IMR-90 (cell line): ENCODE measurements at regions not wholly inside any gene's neighbourhood (a gene's known extent, or its start where the extent isn't known, plus 50 kb on each side); places are given as distances from the start of the nearest gene placed in this dataset.

Experiments
- ATAC-seq: fragments of 200-7000 bp; cut with Tn5 transposase; 2 replicates; pipeline ENCODE4 v1.9.1; 2020; ENCODE audit warnings: low read depth, mild to moderate bottlenecking, moderate library complexity
- BruUV-seq: library from RNA; stranded (reverse); fragments of 400-500 nt; replicated peaks from 2 replicates; lab custom pipeline; 2021; lab: Mats Ljungman, UMichigan
- CTCF ChIA-PET: fragments of 300-600 bp; formaldehyde crosslinking; extraction: SDS; loops from one replicate; lab custom pipeline; 2021; ENCODE audit warnings: antibody characterized with exemption; lab: Yijun Ruan, JAX
- POLR2A ChIA-PET: fragments of 300-600 bp; sonication (Branson Sonifier 250); formaldehyde crosslinking; loops from one replicate; lab custom pipeline; 2022; ENCODE audit warnings: antibody characterized with exemption; ENCODE audit not compliant: unreplicated experiment; lab: Charles Lee
- DNase-seq: peaks from one replicate; pipeline ENCODE4 v3.0.0; 2013
- H2AFZ ChIP-seq: replicated peaks from 2 replicates; pipeline ENCODE3; 2013; ENCODE audit warnings: low read length, mild to moderate bottlenecking; ENCODE audit not compliant: poor library complexity
- H2AK5ac ChIP-seq: 2 replicates; pipeline ENCODE4 v1.6.1; 2013; ENCODE audit warnings: low read depth, low read length, inconsistent platforms
- H2AK9ac ChIP-seq: replicated peaks from 2 replicates; pipeline ENCODE3; 2013; ENCODE audit warnings: mild to moderate bottlenecking, low read depth, low read length, moderate library complexity; ENCODE audit not compliant: poor library complexity
- H2BK120ac ChIP-seq: 2 replicates; pipeline ENCODE4 v1.6.1; 2013; ENCODE audit warnings: low read depth, low read length, inconsistent platforms
- H2BK15ac ChIP-seq: 3 replicates; pipeline ENCODE4 v1.6.1; 2013; ENCODE audit warnings: low read depth, low read length, inconsistent platforms
- H2BK20ac ChIP-seq: 2 replicates; pipeline ENCODE4 v1.6.1; 2013; ENCODE audit warnings: low read depth, mild to moderate bottlenecking, inconsistent platforms, low read length, moderate library complexity
- H2BK5ac ChIP-seq: 2 replicates; pipeline ENCODE4 v1.6.1; 2013; ENCODE audit warnings: mild to moderate bottlenecking, low read depth, low read length, inconsistent platforms; ENCODE audit not compliant: poor library complexity, severe bottlenecking
- H3K14ac ChIP-seq: replicated peaks from 2 replicates; pipeline ENCODE4 v1.6.1; 2013; ENCODE audit warnings: low read depth, low read length, inconsistent platforms
- H3K18ac ChIP-seq: 2 replicates; pipeline ENCODE4 v1.6.1; 2013; ENCODE audit warnings: low read depth, low read length, control low read depth
- H3K23ac ChIP-seq: 2 replicates; pipeline ENCODE4 v1.6.1; 2013; ENCODE audit warnings: low read depth, low read length, inconsistent platforms
- H3K27ac ChIP-seq: 2 replicates; pipeline ENCODE4 v1.5.1; 2013; ENCODE audit warnings: mild to moderate bottlenecking, control low read depth, low read length; ENCODE audit not compliant: insufficient read depth
- H3K27me3 ChIP-seq: 2 replicates; pipeline ENCODE4 v1.6.1; 2013; ENCODE audit warnings: low read length; ENCODE audit not compliant: control insufficient read depth, insufficient read depth
- H3K36me3 ChIP-seq: 2 replicates; pipeline ENCODE4 v1.6.1; 2013; ENCODE audit warnings: low read length, mixed read lengths; ENCODE audit not compliant: control insufficient read depth, insufficient read depth
- H3K4ac ChIP-seq: 2 replicates; pipeline ENCODE4 v1.6.1; 2013; ENCODE audit warnings: low read depth, low read length, inconsistent platforms
- H3K4me1 ChIP-seq: 2 replicates; pipeline ENCODE4 v1.6.1; 2013; ENCODE audit warnings: low read length, mixed read lengths; ENCODE audit not compliant: control insufficient read depth, insufficient read depth
- H3K4me2 ChIP-seq: 2 replicates; pipeline ENCODE4 v1.6.1; 2013; ENCODE audit warnings: low read depth, mild to moderate bottlenecking, control low read depth, low read length, moderate library complexity
- H3K4me3 ChIP-seq: 2 replicates; pipeline ENCODE4 v1.5.1; 2013; ENCODE audit warnings: low read depth, mild to moderate bottlenecking, control low read depth, low read length, moderate library complexity; ENCODE audit not compliant: insufficient read depth
- H3K56ac ChIP-seq: 2 replicates; pipeline ENCODE4 v1.6.1; 2013; ENCODE audit warnings: low read length, inconsistent platforms; ENCODE audit not compliant: insufficient read depth; ENCODE audit errors: extremely low read depth
- H3K79me1 ChIP-seq, 2 experiments: 2 replicates each; pipeline ENCODE4 v1.6.1; 2013; ENCODE audit warnings: low read length in 2 of 2, inconsistent platforms in 1 of 2, low read depth in 1 of 2
- H3K9ac ChIP-seq: 2 replicates; pipeline ENCODE4 v1.6.1; 2013; ENCODE audit warnings: low read depth, low read length, control low read depth
- H3K9me1 ChIP-seq: 2 replicates; pipeline ENCODE4 v1.6.1; 2013; ENCODE audit warnings: low read length, inconsistent platforms; ENCODE audit not compliant: insufficient read depth
- H3K9me3 ChIP-seq: 2 replicates; pipeline ENCODE4 v1.6.1; 2013; ENCODE audit warnings: low read length; ENCODE audit not compliant: control insufficient read depth, insufficient read depth
- H4K20me1 ChIP-seq: 2 replicates; pipeline ENCODE4 v1.6.1; 2013; ENCODE audit warnings: low read length, inconsistent platforms; ENCODE audit not compliant: insufficient read depth
- H4K5ac ChIP-seq: 2 replicates; pipeline ENCODE4 v1.6.1; 2013; ENCODE audit warnings: mild to moderate bottlenecking, low read depth, low read length, control low read depth
- H4K8ac ChIP-seq, 2 experiments: 2 replicates each; pipeline ENCODE4 v1.6.1; 2013; ENCODE audit warnings: low read depth in 2 of 2, low read length in 2 of 2, control low read depth in 1 of 2, inconsistent platforms in 1 of 2
- H4K91ac ChIP-seq: 2 replicates; pipeline ENCODE4 v1.6.1; 2013; ENCODE audit warnings: low read depth, low read length, inconsistent platforms; ENCODE audit not compliant: insufficient read depth
- BHLHE40 ChIP-seq: fragments of 150-350 bp; IDR thresholded peaks from 2 replicates; pipeline ENCODE4 v1.6.1; 2016; ENCODE audit warnings: mild to moderate bottlenecking, low read depth, low read length
- CEBPB ChIP-seq: IDR thresholded peaks from 2 replicates; pipeline ENCODE4 v1.6.1; 2012; ENCODE audit warnings: low read depth, low read length, improper control_type of control experiment
- CHD1 ChIP-seq: IDR thresholded peaks from 2 replicates; pipeline ENCODE4 v1.6.1; 2012; ENCODE audit warnings: low read depth, low read length, improper control_type of control experiment
- MAZ ChIP-seq: IDR thresholded peaks from 2 replicates; pipeline ENCODE4 v1.6.1; 2012; ENCODE audit warnings: low read depth, mild to moderate bottlenecking, low read length, improper control_type of control experiment, moderate library complexity, borderline replicate concordance
- NFE2L2 ChIP-seq: fragments of 150-350 bp; IDR thresholded peaks from 2 replicates; pipeline ENCODE4 v1.6.1; 2016; ENCODE audit warnings: low read depth, mild to moderate bottlenecking, low read length
- POLR2A ChIP-seq: IDR thresholded peaks from 2 replicates; pipeline ENCODE4 v1.6.1; 2012; ENCODE audit warnings: mild to moderate bottlenecking, low read depth, low read length
- RAD21 ChIP-seq: IDR thresholded peaks from 2 replicates; pipeline ENCODE4 v1.6.1; 2012; ENCODE audit warnings: low read length, improper control_type of control experiment
- RCOR1 ChIP-seq: IDR thresholded peaks from 2 replicates; pipeline ENCODE4 v1.6.1; 2012; ENCODE audit warnings: mild to moderate bottlenecking, low read length, improper control_type of control experiment; ENCODE audit not compliant: insufficient replicate concordance
- RFX5 ChIP-seq: IDR thresholded peaks from 2 replicates; pipeline ENCODE4 v1.8.0; 2012; ENCODE audit warnings: low read depth, mild to moderate bottlenecking, low read length, moderate library complexity
- SMC3 ChIP-seq: fragments of 150-350 bp; IDR thresholded peaks from 2 replicates; pipeline ENCODE4 v1.6.1; 2016; ENCODE audit warnings: low read depth, mild to moderate bottlenecking, antibody characterized with exemption, low read length, moderate library complexity
- dilution Hi-C: fragments of 300-500 bp; cut with HindIII; formaldehyde crosslinking; loops from one replicate; pipeline ENCODE4 v1.14.3; 2018; ENCODE audit warnings: low sequenced_read_pairs; ENCODE audit not compliant: unreplicated experiment
- in situ Hi-C: fragments of 300-500 bp; cut with MboI; formaldehyde crosslinking; loops from 3 replicates; pipeline ENCODE4 v1.14.3; 2019; ENCODE audit warnings: low sequenced_read_pairs, inconsistent platforms, mixed read lengths
- intact Hi-C: fragments of 100-400 bp; cut with micrococcal nuclease; formaldehyde crosslinking; loops from 2 replicates; pipeline ENCODE4 v1.10.0; 2022
- TF ChIP-seq, protein P1 (sequence below): fragments of 150-350 bp; IDR thresholded peaks from 2 replicates; pipeline ENCODE4 v1.6.1; 2016; ENCODE audit warnings: low read depth, mild to moderate bottlenecking, low read length, moderate library complexity, borderline replicate concordance

DNA sequence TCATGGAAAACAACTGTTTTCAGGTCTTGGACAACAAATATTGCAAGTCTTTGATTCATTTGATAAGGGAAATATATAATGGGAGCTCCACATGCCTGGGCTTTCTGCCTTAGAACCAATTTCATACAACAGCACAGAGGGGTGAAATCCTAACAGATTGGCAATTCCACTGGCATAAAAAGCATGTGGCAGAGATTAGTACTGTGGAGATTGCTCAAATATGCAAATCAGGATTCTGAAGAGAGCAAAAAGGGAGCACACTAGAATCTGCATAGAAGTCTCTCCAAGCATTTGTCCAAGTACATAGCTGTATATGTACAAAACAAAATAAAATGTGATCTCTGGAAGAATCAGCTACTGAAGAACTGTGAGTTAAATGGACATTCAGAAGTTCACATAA lies 312.9 kb upstream of the SLITRK5 start:
- H2BK120ac ChIP-seq, result no peak overlapping the region
- no peaks in the 10 kb centered on the region for H3K4me1 ChIP-seq
- H4K8ac ChIP-seq, result no peak overlapping the region
- no peak for ATAC-seq
- no peak overlapping the region for H3K23ac ChIP-seq
- no peak overlapping the region for H2BK5ac ChIP-seq
- H3K9me1 ChIP-seq, result no peaks in the 10 kb centered on the region
- H3K36me3 ChIP-seq, result no peaks in the 10 kb centered on the region
- dilution Hi-C loops (no loop called here), in situ Hi-C loops (no loop called here), intact Hi-C loops (no loop called here)
- H2AFZ ChIP-seq, result no peak overlapping the region
- no peak for DNase-seq
- H2BK20ac ChIP-seq, result no peak overlapping the region
- H3K14ac ChIP-seq, result no peak overlapping the region
- no peak overlapping the region for H2BK15ac ChIP-seq
- H3K4me3 ChIP-seq, result no peak overlapping the region
- no TSS peak for BruUV-seq
- H4K91ac ChIP-seq, result no peak overlapping the region
- no peak overlapping the region for H3K4me2 ChIP-seq
- no peak overlapping the region for H3K4ac ChIP-seq
- H3K27me3 ChIP-seq, result no peaks in the 10 kb centered on the region
- no peak overlapping the region for H3K27ac ChIP-seq
- H3K18ac ChIP-seq, result no peak overlapping the region
- no peak overlapping the region for H3K9ac ChIP-seq
- no peak overlapping the region for H2AK9ac ChIP-seq
- no peak for TF ChIP-seq RAD21
- TF ChIP-seq CEBPB, result no peak
- TF ChIP-seq POLR2A, result no peak
- no peak for TF ChIP-seq RCOR1
- no peak for TF ChIP-seq NFE2L2
- TF ChIP-seq CHD1, result no peak
- no peak for TF ChIP-seq BHLHE40
- TF ChIP-seq, protein P1, sequence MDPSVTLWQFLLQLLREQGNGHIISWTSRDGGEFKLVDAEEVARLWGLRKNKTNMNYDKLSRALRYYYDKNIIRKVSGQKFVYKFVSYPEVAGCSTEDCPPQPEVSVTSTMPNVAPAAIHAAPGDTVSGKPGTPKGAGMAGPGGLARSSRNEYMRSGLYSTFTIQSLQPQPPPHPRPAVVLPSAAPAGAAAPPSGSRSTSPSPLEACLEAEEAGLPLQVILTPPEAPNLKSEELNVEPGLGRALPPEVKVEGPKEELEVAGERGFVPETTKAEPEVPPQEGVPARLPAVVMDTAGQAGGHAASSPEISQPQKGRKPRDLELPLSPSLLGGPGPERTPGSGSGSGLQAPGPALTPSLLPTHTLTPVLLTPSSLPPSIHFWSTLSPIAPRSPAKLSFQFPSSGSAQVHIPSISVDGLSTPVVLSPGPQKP, result no peak
- no peak for TF ChIP-seq RFX5
- no peak for TF ChIP-seq SMC3
- no peak for TF ChIP-seq MAZ
- H3K9me3 ChIP-seq, result peaks cover 3% of the 10 kb centered on the region
- no peaks in the 10 kb centered on the region for H4K20me1 ChIP-seq
- no peak overlapping the region for H2AK5ac ChIP-seq
- ChIA-PET CTCF (no interaction called here), POLR2A (no interaction called here)
- no peak overlapping the region for H4K5ac ChIP-seq
- H3K79me1 ChIP-seq, result no peaks in the 10 kb centered on the region
- no peak overlapping the region for H3K56ac ChIP-seq
